HG03575 (cell line): ENCODE measurements at regions not wholly inside any gene's neighbourhood (a gene's known extent, or its start where the extent isn't known, plus 50 kb on each side); places are given as distances from the start of the nearest gene placed in this dataset.
"Not testable (repeated sequence)": the region's sequence is repeated elsewhere in the genome, so short reads cannot be mapped to it uniquely, and the experiment has no call there.

Experiments used
- ATAC-seq: cut with Tn5 transposase; IDR thresholded peaks from one replicate; pipeline ENCODE4 v1.9.1; 2021; ENCODE audit not compliant: unreplicated experiment, insufficient number of reproducible peaks, low FRiP score; ENCODE audit errors: extremely low read depth

- no peak for ATAC-seq
Observed at GRCh38 chr5:124207118-124207517, 539.3 kb downstream of the ZNF608 start.

GRCh38 chr5:124206540-124206939 lies 539.9 kb downstream of the ZNF608 start:
- no peak for ATAC-seq

- no peak for ATAC-seq
Observed at GRCh38 chr5:124203303-124203702, 543.1 kb downstream of the ZNF608 start.

DNA sequence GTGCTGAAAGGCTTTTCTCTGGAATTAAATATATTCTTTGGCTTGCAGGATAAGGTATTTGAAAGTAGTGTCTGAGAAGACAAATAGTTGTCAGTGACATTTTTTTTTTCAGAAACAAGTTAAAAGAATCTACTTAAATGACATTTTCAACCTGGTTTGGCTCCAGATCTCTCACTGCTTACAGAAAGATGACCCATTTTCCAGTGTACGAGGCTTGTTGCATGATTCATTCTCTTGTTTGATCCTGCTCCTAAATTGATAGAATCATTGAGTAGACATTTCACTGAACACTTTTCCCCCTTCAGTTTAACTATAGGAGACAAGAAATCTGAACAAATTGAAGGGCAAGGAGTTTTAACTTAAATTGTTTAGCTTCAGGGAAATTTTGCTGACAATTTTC lies 546.1 kb downstream of the ZNF608 start:
- ATAC-seq = no peak

DNA sequence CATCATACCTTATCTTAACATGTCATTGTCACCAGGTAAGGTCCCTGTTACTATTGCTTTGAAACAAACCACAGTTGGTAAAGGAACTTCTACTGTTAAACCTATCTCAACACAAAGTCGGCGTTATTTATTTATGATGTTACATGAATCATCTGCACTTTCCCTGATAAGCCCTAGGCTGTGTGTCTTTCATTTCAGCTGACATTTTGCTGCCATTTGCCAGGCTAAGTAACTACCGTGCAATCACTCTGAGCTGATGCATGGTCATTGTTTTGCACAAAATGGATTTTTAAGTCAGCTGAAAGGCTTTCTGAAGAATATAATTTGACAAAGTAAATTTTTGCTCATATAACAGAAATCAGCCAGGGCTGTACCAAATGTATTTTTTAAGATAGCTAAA lies 546.5 kb downstream of the ZNF608 start:
- ATAC-seq = no peak

GRCh38 chr5:124195411-124195810 lies 551.0 kb downstream of the ZNF608 start:
- ATAC-seq = no peak

- ATAC-seq = no peak
Observed at GRCh38 chr5:124194282-124194681, 552.2 kb downstream of the ZNF608 start.

- ATAC-seq = no peak
Observed at GRCh38 chr5:124193371-124193789, 553.1 kb downstream of the ZNF608 start.

DNA sequence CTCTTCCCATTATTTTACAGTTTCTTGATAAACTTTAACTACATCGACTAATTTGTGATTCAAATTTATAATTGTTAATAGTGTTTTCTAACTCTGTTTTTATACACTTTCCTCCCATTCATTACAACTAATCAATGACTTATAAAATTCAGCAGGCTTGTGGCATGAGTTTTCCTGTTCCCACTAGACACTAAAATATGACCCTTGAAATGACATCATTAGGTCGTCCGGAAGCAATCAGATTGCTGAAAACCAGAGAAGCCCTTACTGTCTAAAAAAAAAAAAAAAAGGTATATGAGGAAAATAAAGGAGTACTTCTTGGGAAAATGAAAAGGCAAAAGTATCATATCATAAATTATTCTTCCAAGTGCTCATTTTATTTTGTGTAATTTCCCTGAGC lies 553.7 kb downstream of the ZNF608 start:
- ATAC-seq = no peak

DNA sequence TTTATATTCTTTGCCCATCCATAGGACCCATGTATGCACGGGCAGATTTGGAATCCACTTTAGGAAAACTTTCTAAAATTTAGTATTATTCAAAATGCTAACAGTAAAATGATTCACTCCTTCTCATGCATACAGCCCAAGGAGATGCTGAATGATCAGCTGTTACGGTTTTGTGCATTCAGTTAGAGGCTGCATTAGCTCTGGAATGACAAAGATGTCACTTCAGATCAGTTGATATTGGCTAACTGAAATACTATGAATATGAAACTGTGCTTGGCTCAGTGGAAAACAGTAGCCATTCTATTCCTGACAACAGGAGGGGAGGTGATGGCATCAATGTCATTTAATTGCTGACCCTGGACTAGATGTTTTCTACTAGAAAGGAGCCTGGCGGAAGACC lies 560.7 kb downstream of the ZNF608 start:
- ATAC-seq = no peak

DNA sequence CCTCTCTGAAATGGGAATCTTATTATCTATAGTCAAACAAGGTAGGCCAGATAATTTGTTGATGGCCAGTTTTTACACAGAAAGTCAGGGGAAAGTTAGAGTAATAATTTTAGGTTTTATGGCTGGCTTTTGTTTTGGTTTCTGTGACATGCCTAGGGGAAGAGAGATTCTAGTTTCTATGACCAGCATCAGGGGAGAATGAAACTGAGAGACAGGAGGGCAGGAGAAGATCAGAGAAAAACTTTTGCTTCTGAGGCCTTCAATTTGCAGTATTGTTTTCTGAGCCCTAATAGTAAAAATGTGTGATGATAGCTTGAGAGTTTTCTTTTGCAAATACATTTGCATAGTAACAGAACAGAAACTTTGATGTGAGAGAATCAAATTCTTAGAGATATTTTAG lies 564.3 kb downstream of the ZNF608 start:
- no peak for ATAC-seq

DNA sequence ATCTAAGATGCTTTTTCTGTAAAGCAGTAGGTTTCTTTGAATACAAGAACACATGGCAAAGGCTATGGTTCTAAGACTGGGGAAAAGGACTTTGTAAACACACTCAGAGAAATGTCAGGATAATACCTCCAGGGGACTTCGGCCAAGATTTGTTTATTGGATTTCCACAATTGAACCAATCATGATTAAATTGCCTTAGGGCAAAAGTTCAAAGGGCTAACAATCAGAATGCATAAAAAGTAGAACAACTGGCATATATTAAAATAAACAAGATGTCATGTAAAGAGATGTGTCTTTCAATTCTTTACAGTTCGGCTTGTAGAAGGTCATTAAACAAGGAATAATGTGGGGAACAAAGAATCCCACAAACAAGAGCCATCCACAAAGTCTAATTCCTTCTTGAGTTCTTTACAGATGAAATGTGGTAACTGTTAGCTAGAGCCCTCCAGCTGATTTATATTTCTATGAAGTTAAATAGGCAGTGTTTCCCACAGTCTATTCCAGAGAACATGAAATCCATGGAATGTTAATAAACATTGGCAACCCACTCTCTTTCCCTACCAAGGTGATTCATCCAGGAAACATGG lies 565.5 kb downstream of the ZNF608 start:
- ATAC-seq = no peak

- no peak for ATAC-seq
Observed at GRCh38 chr5:124180299-124180874, 566.1 kb downstream of the ZNF608 start.

DNA sequence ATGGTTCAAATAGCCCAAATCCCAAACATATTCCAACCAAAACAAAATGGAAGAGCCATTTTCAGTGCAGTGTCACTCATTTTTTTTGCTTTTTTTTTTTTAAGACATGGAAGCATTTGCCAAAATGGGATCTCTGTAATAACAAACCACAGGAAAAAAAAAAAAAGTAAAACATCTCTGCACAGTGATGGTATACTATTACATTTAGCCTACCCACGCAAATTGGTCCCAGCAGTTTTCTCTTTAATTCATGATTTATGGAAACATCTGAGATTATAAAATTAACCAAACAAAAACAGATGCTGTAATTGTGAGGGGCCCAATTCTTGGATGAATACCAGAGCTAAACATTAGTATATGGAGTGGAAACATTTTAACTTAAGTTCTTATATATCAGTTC lies 566.6 kb downstream of the ZNF608 start:
- ATAC-seq = no peak

- ATAC-seq = no peak
Observed at GRCh38 chr5:124178050-124178449, 568.4 kb downstream of the ZNF608 start.

GRCh38 chr5:124176692-124177091 lies 569.7 kb downstream of the ZNF608 start:
- no peak for ATAC-seq

DNA sequence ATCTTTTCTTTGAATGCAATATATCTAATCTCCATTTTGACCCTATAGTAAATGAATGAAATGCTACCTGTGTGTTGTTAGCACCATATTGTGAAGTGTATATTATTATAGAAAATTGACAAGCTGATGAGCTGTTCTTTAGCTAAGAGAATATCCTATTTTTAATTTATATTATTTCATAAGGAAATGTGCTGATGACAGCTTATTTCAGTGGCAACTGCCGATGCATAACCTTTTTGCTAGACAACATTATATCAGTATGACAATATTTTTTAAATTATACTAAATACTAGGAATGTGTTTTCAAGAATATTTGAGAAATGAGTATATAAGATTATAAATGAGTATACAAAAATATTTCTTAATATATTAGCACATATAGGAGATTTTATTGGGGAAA lies 573.1 kb downstream of the ZNF608 start:
- ATAC-seq = no peak

DNA sequence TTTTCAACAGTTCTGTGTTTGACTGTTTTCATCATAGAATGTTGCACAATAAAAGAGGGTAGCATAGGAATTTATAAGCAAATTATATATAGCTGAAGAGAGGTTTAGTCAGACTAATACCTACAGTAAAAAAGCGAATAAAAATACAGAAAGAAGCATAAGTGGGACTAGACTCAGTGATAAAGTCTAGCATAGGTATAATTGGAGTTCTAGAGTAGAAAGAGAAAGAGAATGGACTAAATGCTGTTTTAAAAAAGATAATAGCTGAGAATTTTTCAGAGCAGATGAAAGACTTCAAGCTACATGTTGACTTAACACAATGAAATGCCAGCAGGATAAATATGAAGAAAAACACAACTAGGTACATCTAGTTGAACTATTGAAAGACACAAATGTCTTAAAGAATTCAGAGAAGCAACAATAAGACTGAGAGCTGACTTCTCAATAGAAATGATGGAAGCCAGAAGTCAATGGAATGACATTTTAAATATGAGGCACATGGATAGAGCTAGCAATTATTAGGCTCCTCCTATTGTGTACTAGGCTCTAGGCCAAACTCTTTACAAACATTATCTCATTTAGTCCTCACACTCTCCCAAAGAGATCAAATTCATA lies 573.9 kb downstream of the ZNF608 start:
- ATAC-seq = no peak

- not testable (repeated sequence) for ATAC-seq
Observed at GRCh38 chr5:124168093-124168492, 578.3 kb downstream of the ZNF608 start.

- no peak for ATAC-seq
Observed at GRCh38 chr5:124162767-124163532, 583.5 kb downstream of the ZNF608 start.
